ENCODE measurements at regions not wholly inside any gene's neighbourhood (a gene's known extent, or its start where the extent isn't known, plus 50 kb on each side); places are given as distances from the start of the nearest gene placed in this dataset.

- TF ChIP-seq CTCF (IDR thresholded peaks at IDR 0.05): no peak
- TF ChIP-seq POLR2A (IDR thresholded peaks at IDR 0.05): no peak
Observed at GRCh38 chr4:127355743-127356142, 277.0 kb upstream of the INTU start.
